Hematopoietic multipotent progenitor cell treated with erythropoietin and hydrocortisone succinate and interleukin-3 and kit ligand, for 6 days (in vitro differentiated cells): ENCODE measurements at regions not wholly inside any gene's neighbourhood (a gene's known extent, or its start where the extent isn't known, plus 50 kb on each side); places are given as distances from the start of the nearest gene placed in this dataset.
A peak's percentile ranks its signal among the peaks of the same experiment; 100 is the strongest.
"Not testable (repeated sequence)": the region's sequence is repeated elsewhere in the genome, so short reads cannot be mapped to it uniquely, and the experiment has no call there.

ENCODE experiments used
- DNase-seq: peaks from one replicate; pipeline ENCODE4 v3.0.0-alpha.2; 2015

DNA sequence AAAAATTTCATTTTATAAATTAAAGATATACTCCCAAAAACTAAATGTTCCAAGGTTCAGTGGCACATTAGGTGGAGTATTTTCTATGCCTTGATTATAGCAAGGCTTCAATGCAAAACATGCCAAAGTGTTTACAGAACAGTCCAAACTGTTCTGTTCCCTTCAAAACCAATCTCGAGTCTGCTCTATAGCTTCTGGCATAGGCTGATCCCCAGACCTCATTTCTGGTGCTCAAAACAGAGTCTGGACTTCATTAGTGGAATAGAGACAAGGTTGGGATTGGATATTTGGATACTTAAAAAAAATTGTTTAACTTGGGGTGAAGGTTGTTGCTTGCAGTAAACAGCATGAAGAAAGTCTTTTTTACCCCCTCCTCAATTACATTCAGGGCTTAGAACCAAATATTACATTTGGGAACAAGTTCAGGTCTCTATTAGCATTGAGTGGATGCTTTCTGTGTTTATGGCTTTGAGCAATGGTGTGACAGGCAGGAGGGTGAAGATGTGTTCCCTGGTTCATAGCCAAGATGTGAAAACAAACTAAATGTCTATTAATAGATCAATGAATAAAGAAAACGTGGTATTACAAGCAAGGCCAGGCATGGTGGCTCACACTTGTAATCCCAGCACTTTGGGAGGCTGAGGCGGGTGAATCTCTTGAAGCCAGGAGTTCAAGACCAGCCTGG lies 208.1 kb upstream of the RND3 start:
- DNase-seq = no peak

DNA sequence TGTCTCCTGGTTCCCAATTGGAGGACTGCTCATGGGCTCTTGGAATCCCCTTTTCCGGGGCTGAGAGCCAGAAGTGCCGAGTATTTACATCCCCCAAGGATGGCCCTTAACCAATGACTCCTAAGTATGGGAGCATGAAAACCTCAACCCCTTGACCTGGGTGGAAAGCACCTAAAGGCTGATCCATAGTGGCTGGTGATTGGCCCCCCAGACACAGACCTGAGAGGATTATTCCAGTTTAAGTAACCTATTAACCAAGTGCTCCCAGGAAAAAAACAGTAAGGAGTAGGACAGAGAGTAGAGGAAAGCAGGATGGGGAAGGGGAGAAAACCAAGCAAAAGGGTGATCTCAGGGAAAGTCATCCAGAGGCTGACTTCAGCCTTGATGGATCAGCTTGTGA lies 206.1 kb upstream of the RND3 start:
- DNase-seq = no peak

DNA sequence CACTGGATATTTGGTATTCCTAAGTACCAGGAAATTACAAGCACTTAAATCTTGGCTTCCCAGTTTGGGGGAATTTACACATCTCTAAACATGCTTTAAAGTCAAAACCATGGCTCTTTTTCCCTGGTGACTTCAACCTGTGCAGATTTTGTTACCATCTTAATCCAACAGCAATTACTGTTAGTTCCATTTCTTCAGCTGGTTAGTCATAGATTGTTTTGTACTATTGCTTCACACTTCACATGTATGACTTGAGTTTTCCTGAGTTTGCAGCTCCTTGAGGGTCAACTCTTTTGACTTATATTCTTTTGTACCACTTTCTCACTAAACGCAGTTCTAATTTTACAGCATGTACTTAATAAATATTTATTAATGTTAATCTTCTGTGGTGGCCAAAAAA lies 203.4 kb upstream of the RND3 start:
- no peak for DNase-seq

DNA sequence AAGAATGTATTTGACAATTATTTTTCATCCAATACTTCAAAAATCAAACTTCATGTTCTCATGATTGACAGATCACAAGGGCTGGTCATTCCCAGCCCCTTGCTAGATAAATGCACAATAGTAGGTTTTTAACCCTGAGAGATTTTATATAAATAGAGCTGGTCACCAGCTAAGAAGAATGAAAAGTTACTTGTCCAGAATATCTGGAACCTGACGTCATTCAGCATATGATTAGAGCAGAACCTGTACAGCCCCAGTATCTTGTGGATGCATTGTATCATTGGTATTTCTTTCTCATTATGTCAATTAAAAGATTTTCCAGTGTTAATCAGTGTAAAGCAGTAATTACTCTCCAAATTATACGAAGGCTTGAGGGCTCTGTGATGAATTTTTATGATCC lies 202.8 kb upstream of the RND3 start:
- DNase-seq = no peak

DNA sequence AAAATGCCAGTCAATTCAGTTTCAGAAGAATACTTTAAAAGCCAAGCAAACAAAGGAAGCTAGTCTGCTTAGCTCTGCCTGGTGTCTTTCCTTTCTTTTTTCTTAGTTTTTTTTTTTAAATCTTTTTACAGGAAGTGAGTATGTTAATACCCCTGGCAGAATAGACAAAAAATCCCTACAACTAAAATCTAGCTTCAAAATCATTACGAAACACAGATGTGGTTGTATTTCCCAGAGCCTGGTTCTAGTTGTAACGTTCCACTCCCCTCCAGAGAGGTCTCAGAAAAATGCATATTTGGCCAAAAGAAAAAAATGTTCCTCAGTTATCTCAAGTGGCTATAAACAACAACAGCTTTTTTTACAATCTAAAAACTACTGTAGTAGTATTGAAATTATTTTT lies 202.1 kb upstream of the RND3 start:
- no peak for DNase-seq

GRCh38 chr2:150688016-150688415 lies 200.5 kb upstream of the RND3 start:
- DNase-seq = no peak

- no peak for DNase-seq
These were observed 198.9 kb upstream of the RND3 start for GRCh38 chr2:150686391-150686790.

GRCh38 chr2:150681120-150681804 lies 193.8 kb upstream of the RND3 start:
- DNase-seq = peak; percentile 38

GRCh38 chr2:150679456-150680120 lies 192.1 kb upstream of the RND3 start:
- DNase-seq = no peak

DNA sequence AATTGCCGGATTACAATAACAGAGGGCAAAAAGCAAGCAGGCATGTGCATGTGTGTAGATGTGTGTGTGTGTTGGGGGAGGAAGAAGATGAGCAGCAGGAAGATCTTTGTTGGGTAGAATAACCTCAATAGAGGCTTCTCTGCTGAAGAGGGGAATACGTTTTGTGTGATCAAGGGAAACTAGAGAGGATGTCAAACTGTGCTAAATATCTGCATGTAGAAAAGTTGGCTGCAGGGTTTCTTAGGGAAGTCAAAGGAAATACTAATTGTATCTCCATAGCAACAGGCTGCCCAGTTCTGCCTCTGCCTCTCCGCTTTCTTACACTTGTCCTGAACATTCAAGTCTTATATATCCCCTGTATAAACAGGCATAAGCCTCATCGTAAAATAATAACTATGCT lies 190.1 kb upstream of the RND3 start:
- no peak for DNase-seq

DNA sequence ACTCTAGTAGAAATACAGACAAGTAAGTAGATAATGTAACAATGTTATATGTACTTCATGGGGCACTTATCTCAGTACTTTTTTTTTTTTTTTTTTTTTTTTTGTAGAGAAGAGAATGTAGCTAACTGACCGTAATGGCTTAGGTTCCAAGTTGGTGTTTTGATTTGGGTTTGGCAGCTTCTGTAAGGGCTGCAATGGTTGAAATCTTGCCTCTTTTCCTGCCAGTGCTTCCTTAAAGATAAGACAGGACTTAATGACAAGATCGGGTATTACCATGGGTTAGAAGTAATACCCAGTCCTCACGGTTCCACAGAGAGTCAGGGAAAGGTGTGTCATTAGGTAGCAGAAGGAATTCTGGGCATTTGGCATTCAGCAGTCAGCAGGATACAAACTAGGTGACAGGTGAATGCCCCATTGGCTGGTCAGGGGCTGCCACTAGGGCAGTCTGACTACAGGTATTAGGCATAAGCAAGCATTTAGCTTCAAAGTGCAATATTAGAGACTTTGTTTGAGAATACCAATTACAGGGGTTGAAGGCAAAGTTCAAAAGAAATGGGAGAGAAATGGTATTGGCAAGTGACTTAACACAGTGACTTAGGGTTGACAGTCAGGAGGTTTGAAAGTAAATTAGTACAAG lies 189.4 kb upstream of the RND3 start:
- DNase-seq = no peak

- peak; percentile 1 for DNase-seq
These were observed 188.3 kb upstream of the RND3 start for GRCh38 chr2:150675807-150676206.

GRCh38 chr2:150674283-150674682 lies 186.8 kb upstream of the RND3 start:
- DNase-seq = no peak

DNA sequence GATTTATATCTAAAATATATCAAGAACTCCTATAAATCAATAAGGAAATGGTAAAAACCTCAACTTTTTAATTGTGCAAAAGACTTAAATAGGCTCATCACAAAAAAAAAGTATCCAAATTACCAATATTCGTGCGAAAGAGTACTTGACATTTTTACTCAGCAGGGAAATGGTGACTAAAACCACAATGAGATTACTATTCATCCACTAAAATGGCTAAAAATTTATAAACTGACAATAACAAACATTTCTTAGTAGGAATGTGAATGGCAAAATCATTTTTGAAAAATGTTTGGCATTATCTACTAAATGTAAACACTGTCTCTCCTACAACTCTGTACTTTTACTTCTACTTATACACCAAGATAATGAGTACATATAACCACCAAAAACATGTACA lies 184.8 kb upstream of the RND3 start:
- DNase-seq = no peak

GRCh38 chr2:150669492-150669891 lies 182.0 kb upstream of the RND3 start:
- DNase-seq = no peak

DNA sequence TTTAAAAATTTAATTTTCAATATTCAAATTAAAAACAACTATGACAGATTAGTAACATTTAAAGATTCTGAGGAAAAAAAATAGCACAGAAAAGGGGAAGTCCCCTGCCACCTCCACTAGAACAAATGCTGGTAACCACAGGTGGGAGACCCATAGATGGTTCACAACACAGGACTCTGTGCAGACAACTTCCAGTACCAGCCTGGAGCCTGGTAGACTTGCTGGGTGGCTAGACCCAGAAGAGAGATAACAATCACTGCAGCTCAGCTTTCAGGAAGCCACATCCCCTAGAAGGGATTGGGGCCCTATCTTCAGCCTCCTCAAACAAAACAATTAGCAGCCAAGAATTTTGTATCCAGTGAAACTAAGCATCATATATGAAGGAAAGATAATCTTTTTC lies 179.6 kb upstream of the RND3 start:
- DNase-seq = not testable (repeated sequence)

- no peak for DNase-seq
These were observed 175.7 kb upstream of the RND3 start for GRCh38 chr2:150663143-150663542.

DNA sequence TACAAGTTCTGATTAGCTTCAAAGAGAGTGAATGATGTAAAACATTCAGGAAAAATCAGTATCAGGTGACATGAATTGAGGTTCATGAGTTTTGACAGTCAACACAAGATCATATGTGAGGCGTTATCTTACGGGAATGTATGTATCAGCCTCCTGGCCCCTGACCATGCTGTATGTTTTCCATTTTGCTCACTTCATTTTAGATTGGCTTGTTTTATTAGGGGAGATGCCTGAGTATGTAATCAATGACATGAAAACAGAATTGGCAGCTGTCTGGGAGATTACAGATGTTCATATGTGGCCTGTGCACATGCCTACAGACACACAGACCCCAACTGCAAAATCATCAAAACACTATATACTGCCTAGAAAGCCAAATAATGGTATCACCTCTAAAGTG lies 168.5 kb upstream of the RND3 start:
- DNase-seq = no peak

GRCh38 chr2:150653351-150653750 lies 165.9 kb upstream of the RND3 start:
- no peak for DNase-seq

DNA sequence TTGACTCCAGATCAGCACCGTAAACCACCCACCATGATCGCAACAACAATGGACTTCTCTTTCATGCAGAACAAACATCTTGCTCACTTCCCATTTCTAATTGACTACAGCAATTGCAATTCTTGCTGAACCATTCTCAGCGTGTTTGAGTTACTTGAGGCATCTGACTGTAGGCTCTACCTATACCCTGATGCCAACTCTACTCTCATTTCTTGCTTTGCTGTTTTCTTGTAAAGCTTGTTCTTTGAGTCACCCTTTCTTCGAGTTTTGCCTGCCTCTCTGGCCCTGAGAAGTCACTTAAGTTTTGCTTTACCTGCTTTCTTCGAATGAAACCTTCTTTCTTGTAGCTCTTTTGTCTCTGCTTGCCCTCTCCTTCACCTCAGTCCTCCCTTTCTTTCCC lies 160.5 kb upstream of the RND3 start:
- no peak for DNase-seq

- DNase-seq = no peak
These were observed 159.3 kb upstream of the RND3 start for GRCh38 chr2:150646746-150647145.

- no peak for DNase-seq
These were observed 157.0 kb upstream of the RND3 start for GRCh38 chr2:150644298-150645067.

DNA sequence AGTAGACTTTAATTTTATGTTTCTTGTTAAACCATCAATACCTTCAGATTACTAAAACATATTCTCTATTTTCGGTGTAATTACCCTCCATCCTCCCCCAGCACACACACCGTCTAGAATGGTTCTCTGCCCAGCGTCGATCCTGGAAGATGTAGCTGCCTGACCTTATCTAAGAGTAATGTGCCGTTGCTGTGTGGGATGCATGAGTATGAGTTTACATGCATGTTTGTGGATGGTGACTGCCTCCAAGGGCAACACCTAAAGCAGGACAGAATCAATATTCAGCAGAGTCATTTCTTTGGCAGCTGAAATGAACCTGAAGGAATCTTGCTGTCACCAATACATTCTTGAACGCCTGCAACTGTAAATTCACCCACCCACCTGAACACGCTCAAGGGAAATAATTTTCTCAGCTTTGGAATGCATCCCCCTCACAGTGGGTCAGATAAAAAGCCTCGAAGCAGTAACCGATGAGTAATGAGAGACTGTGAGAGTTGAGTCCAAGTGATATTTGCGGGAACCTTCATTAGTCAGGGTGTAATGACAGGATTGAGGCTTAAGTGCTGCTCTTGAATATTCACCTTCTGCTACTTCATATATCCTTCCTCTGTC lies 155.8 kb upstream of the RND3 start:
- DNase-seq = no peak
